ENCODE measurements at regions not wholly inside any gene's neighbourhood (a gene's known extent, or its start where the extent isn't known, plus 50 kb on each side); places are given as distances from the start of the nearest gene placed in this dataset.

- DNase-seq (ENCODE audit: low spot score), result no peak
- H3K36me3 ChIP-seq (ENCODE audit: control insufficient read depth in 4 of 4, insufficient read depth in 3 of 4, low read depth in 1 of 4, low read length in 3 of 4), result no peaks in the 10 kb centered on the region
- 88% methylated on average over 21 of the region's 21 CpGs for WGBS
- no peak overlapping the region for H3K27ac ChIP-seq (ENCODE audit: low read depth in 1 of 2, low read length in 2 of 2)
- H3K4me3 ChIP-seq (ENCODE audit: low read depth in 1 of 3, low read length in 3 of 3), result no peak overlapping the region
- H3K27me3 ChIP-seq (ENCODE audit: control insufficient read depth in 4 of 4, insufficient read depth in 4 of 4, low read length in 3 of 4), result no peaks in the 10 kb centered on the region
- TF ChIP-seq REST (IDR thresholded peaks at IDR 0.05), result no peak
- no peak for TF ChIP-seq YY1 (IDR thresholded peaks at IDR 0.05)
- no peak for TF ChIP-seq RAD21 (IDR thresholded peaks at IDR 0.05)
- H3K4me1 ChIP-seq (ENCODE audit: control insufficient read depth in 4 of 4, insufficient read depth in 4 of 4, low read length in 3 of 4), result no peaks in the 10 kb centered on the region
- no peak overlapping the region for H3K9ac ChIP-seq (ENCODE audit: low read depth in 1 of 2, low read length in 2 of 2)
- H3K9me3 ChIP-seq (ENCODE audit: control insufficient read depth in 4 of 4, low read length in 3 of 4), result peaks cover 0 to 2% (median 0%) of the 10 kb centered on the region in 4 donors
These were observed 152.1 kb upstream of the SEMA3C start for GRCh38 chr7:81070956-81071355.

GRCh38 chr7:81066797-81067196 is 147.9 kb upstream of the SEMA3C start:
- no peaks in the 10 kb centered on the region for H3K4me1 ChIP-seq (ENCODE audit: control insufficient read depth in 4 of 4, insufficient read depth in 4 of 4, low read length in 3 of 4)
- no peak for TF ChIP-seq GABPA (IDR thresholded peaks at IDR 0.05 in 1 of 2, conservative IDR thresholded peaks at IDR 0.05 in 1 of 2)
- no peak for TF ChIP-seq EGR1 (IDR thresholded peaks at IDR 0.05; ENCODE audit: low read depth in 2 of 2)
- TF ChIP-seq SP1 (IDR thresholded peaks at IDR 0.05), result no peak
- TF ChIP-seq ATF3 (IDR thresholded peaks at IDR 0.05), result no peak
- no peak for TF ChIP-seq YY1 (IDR thresholded peaks at IDR 0.05)
- no peak for TF ChIP-seq RAD21 (IDR thresholded peaks at IDR 0.05)
- no peak for TF ChIP-seq JUND (IDR thresholded peaks at IDR 0.05)
- no peak for DNase-seq (ENCODE audit: low spot score)
- no peaks in the 10 kb centered on the region for H3K36me3 ChIP-seq (ENCODE audit: control insufficient read depth in 4 of 4, insufficient read depth in 3 of 4, low read depth in 1 of 4, low read length in 3 of 4)
- no peak overlapping the region for H3K9ac ChIP-seq (ENCODE audit: low read depth in 1 of 2, low read length in 2 of 2)
- no peak overlapping the region for H3K4me3 ChIP-seq (ENCODE audit: low read depth in 1 of 3, low read length in 3 of 3)
- H3K27ac ChIP-seq (ENCODE audit: low read depth in 1 of 2, low read length in 2 of 2), result no peak overlapping the region
- peaks cover 0 to 2% (median 0%) of the 10 kb centered on the region in 4 donors for H3K9me3 ChIP-seq (ENCODE audit: control insufficient read depth in 4 of 4, low read length in 3 of 4)
- H3K27me3 ChIP-seq (ENCODE audit: control insufficient read depth in 4 of 4, insufficient read depth in 4 of 4, low read length in 3 of 4), result no peaks in the 10 kb centered on the region

- H3K4me3 ChIP-seq (ENCODE audit: low read depth in 1 of 3, low read length in 3 of 3), result no peak overlapping the region
- H3K27me3 ChIP-seq (ENCODE audit: control insufficient read depth in 4 of 4, insufficient read depth in 4 of 4, low read length in 3 of 4), result no peaks in the 10 kb centered on the region
- no peak for DNase-seq (ENCODE audit: low spot score)
- H3K36me3 ChIP-seq (ENCODE audit: control insufficient read depth in 4 of 4, insufficient read depth in 3 of 4, low read depth in 1 of 4, low read length in 3 of 4), result no peaks in the 10 kb centered on the region
- WGBS, result 72% methylated on average over 1 of the region's 1 CpG
- no peak overlapping the region for H3K9ac ChIP-seq (ENCODE audit: low read depth in 1 of 2, low read length in 2 of 2)
- H3K9me3 ChIP-seq (ENCODE audit: control insufficient read depth in 4 of 4, low read length in 3 of 4), result no peaks in the 10 kb centered on the region
- H3K27ac ChIP-seq (ENCODE audit: low read depth in 1 of 2, low read length in 2 of 2), result no peak overlapping the region
- no peaks in the 10 kb centered on the region for H3K4me1 ChIP-seq (ENCODE audit: control insufficient read depth in 4 of 4, insufficient read depth in 4 of 4, low read length in 3 of 4)
- TF ChIP-seq JUND (IDR thresholded peaks at IDR 0.05), result no peak
- TF ChIP-seq RAD21 (IDR thresholded peaks at IDR 0.05), result no peak
- no peak for TF ChIP-seq FOXA1 (IDR thresholded peaks at IDR 0.05)
- TF ChIP-seq NR2F2 (IDR thresholded peaks at IDR 0.05), result no peak
- TF ChIP-seq SP1 (IDR thresholded peaks at IDR 0.05), result no peak
- TF ChIP-seq YY1 (IDR thresholded peaks at IDR 0.05), result no peak
- TF ChIP-seq TAF1 (conservative IDR thresholded peaks at IDR 0.05), result no peak
- no peak for TF ChIP-seq REST (IDR thresholded peaks at IDR 0.05)
- TF ChIP-seq HNF4G (IDR thresholded peaks at IDR 0.05), result no peak
- no peak for TF ChIP-seq FOXA2 (IDR thresholded peaks at IDR 0.05)
- TF ChIP-seq ATF3 (IDR thresholded peaks at IDR 0.05), result no peak
- no peak for TF ChIP-seq HNF4A (conservative IDR thresholded peaks at IDR 0.05)
- no peak for TF ChIP-seq GABPA (IDR thresholded peaks at IDR 0.05 in 1 of 2, conservative IDR thresholded peaks at IDR 0.05 in 1 of 2)
- no peak for TF ChIP-seq CTCF (IDR thresholded peaks at IDR 0.05; ENCODE audit: low read depth, low read length, missing input control)
- no peak for TF ChIP-seq RXRA (IDR thresholded peaks at IDR 0.05)
- TF ChIP-seq MAX (IDR thresholded peaks at IDR 0.05), result no peak
- no peak for TF ChIP-seq EGR1 (IDR thresholded peaks at IDR 0.05; ENCODE audit: low read depth in 2 of 2)
These were observed 145.6 kb upstream of the SEMA3C start for GRCh38 chr7:81064426-81064825.
